Peyer's patch (tissue), 4 donors: ENCODE measurements at regions not wholly inside any gene's neighbourhood (a gene's known extent, or its start where the extent isn't known, plus 50 kb on each side); places are given as distances from the start of the nearest gene placed in this dataset.

Experiments
- CTCF ChIP-seq, 6 experiments: fragments of 450-650 bp in 4 of 6; fragments of 200-600 bp in 2 of 6; sonication (generic) in 1 of 6; IDR thresholded peaks; one replicate each; pipeline ENCODE4 v1.5.1; 2017 to 2019; ENCODE audit warnings: antibody characterized with exemption in 6 of 6, mild to moderate bottlenecking in 3 of 6, moderate library complexity in 1 of 6
- POLR2A ChIP-seq, 2 donors: fragments of 450-650 bp; IDR thresholded peaks; one replicate each; pipeline ENCODE4 v1.5.1; 2017; ENCODE audit warnings: antibody characterized with exemption in 2 of 2, mild to moderate bottlenecking in 2 of 2, moderate library complexity in 2 of 2

GRCh38 chr1:63723602-63724001 is 50.2 kb upstream of the ROR1 start:
- TF ChIP-seq CTCF (IDR thresholded peaks at IDR 0.05) (no peak), POLR2A (IDR thresholded peaks at IDR 0.05) (no peak)
